Kidney tubule cell (primary cell): ENCODE measurements at regions not wholly inside any gene's neighbourhood (a gene's known extent, or its start where the extent isn't known, plus 50 kb on each side); places are given as distances from the start of the nearest gene placed in this dataset.
A peak's percentile ranks its signal among the peaks of the same experiment; 100 is the strongest.
"Not testable (repeated sequence)": the region's sequence is repeated elsewhere in the genome, so short reads cannot be mapped to it uniquely, and the experiment has no call there.

Source experiments
- DNase-seq: peaks from one replicate; pipeline ENCODE4 v3.0.0-alpha.2; 2018; ENCODE audit warnings: low spot score

DNA sequence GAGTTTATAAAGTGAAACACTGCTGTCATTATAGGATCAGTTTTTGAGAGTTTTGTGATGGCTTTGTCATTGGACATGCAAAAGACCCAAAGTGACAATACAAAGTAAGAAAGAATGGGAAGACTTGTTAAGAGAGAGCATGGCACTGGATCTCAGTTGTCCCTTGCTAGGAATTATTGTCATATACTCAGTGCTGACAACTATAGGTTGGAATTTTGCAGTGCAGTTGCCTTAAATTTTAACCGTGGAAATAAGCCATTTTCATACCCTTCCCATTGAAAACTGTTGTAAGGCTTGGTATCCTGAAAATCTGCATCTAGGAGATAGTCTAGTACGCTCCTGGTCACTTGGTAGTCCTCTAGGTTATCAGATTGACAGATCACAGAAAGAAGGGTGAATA, 1156.7 kb downstream of the GATA3 start:
- no peak for DNase-seq

DNA sequence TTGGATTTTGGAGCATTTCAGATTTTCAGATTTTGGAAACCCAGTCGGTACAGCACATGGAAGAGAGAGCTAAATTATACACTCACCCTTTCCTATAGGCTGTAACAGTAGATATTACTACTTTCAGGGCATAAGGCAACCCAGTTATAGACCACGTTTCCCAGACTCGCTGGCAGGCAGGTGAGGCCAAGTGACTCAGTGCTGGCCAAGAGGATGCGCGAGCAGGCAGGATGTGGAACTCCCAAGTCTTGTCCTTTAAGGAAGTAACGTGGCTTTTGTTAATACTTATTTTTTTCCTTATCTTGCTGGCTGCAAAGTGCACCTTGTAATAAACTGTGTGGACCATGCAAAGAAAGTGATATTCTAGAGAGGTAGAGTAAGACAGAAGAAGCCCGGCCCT, 1160.1 kb downstream of the GATA3 start:
- peak; percentile 6 for DNase-seq

DNA sequence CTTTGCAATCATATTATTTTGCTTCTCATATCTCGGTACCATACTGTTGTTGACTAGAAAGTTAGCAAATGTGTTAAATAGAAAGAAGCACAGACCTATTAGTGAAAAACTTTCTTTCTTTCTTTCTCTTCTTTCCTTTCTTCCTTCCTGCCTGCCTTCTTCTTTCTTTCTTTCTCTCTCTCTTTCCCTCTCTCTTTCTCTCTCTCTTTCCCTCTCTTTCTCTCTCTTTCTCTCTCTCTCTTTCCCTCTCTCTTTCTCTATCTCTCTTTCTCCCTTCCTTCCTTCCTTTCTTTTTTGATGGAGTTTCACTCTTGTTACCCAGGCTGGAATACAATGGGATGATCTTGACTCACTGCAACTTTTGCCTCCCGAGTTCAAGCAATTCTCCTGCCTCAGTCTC, 1160.6 kb downstream of the GATA3 start:
- no peak for DNase-seq

DNA sequence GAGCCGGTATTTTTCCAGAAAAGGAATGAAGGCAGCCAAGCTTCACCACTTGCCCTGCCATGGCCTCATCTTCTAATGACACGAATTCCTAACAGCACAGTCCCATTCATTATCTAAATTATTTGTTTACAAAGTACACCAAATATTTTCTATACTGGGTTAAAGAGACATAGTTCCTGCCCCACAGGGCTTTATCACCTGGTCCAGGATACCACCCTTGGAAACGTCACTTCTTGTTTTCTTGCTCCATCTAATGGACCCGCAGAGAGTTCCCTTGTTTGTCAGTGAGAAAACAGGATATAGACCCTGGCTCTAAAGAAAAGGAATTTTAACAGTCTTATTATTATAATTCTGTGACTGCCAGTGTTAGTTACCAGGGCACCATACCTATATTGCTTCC, 1165.4 kb downstream of the GATA3 start:
- DNase-seq, result no peak

DNA sequence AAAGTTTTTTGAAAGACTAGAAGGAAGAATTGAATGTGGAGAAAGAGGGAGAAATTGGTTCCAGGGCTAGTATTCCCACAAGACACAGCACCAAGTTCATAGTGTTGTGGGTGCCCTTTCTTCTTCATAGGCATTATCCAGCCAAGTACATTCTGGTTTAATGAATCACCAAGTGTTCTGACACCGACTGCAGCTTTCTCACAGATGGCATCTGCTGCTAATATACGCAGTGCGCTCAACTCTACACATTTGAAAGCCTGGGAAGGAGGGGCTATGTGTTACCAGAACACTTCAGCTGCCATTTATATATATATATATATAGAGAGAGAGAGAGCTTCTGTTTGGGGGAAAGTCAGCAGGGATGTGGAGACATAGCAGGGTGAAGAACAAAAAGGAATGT, 1168.4 kb downstream of the GATA3 start:
- peak; percentile 29 for DNase-seq

DNA sequence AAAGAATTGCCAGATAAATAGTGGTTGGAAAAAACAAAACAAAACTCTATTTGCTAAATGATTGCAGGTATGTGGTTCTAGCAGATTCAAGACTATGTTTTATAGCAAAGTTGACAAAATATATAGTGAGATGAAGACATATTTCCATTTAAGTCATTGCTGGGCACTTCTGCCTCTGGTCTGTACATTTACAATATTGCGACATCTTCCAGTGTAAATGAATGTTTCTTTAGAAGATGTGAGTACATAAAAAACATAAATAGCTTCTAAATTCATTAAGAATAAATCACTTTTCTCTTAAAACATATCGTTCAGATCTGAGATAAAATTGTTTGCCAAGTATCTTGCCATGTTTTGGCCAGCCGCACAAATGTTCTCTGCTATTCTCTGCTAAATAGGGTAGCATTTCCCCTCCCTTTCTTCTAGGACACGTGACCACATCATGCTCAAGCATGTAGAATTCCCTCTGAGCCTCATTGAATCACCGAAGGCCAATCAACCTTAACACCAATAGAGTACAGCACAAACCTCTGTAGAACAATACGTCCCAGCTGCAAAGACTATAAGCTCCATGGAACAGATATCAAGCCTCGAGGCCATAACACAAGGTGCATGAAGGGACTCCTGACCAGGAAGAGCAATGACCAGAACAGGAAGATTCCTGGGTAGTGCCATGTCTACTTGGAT, 1173.3 kb downstream of the GATA3 start:
- no peak for DNase-seq

DNA sequence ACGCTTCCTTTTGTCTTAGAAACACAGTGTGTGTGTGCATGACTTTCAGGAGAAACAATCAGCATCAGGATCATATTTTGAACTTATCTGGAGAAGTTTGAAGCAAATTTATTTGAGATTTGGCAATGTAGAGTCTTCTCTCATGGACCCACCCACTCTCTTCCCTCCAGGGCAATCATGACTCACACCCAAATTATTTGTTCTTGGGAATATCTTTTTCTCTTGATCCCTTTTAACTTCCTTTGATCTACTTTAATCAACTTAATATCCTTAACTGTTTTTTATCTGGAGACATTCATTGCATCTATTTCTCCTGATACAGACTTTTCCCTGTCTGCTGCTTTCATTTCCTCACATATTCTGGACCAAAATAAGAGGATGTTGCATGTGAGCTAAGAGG, 1174.3 kb downstream of the GATA3 start:
- DNase-seq, result no peak

DNA sequence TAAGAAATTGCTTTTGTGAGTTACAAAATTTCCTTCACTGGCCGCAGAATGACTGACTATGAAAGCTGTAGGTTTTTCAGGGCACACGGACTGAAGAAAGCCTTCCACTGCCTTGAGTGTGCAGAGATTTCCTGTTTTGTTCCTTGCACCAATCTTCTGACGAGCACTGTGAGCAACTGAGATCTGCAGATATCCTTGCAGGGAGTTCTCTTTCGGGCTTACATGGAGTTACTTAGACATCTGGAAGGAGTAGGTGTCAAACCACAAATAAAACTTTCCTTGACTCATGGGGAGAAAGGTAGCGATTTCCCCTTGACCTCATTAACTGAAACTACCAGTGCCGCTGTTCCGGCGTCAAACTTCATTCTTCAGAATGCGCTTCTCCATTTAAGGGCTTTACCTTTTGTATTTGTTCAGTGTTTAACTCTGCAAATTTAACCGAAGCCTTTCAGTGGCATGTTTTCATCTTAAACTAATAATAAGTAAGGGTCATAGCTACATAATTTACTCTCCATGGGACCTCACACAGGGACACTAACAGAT, 1175.3 kb downstream of the GATA3 start:
- no peak for DNase-seq

DNA sequence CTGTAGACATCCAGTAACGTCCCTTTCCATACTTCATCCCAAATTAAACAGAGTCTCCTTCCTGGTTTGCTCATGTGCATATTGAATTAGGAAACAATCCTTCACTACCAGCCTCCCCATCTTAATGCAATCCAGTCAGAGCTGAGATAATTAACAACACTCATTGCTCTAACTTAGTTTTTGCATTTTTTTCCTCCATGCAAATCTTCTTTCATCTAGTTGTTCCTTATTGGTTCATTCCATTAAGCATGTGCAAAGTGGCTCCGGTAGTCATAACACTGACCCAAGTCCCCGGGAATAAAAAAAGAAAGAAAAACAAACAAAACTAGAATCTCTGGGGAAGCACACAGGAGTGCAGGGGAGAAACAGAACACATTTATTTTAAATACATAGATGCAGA, 1176.1 kb downstream of the GATA3 start:
- no peak for DNase-seq

DNA sequence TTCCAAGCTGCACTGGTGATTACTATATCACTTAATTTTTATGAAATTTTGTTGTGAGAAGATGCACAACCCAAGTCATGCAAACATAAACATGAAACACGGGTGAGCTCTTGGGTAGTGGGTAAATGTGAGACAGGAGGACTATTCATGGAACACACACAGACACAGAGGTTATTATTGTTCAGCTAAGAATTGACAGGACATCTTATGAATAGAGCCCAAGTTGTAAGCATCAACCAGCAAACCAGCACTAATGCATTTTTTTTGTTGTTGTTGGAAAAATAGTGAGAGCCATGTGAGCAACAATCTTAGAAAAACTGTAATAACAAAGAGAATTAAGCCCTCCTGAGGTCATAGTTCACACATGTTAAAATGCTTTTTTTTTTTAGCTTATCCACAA, 1179.7 kb downstream of the GATA3 start:
- no peak for DNase-seq

DNA sequence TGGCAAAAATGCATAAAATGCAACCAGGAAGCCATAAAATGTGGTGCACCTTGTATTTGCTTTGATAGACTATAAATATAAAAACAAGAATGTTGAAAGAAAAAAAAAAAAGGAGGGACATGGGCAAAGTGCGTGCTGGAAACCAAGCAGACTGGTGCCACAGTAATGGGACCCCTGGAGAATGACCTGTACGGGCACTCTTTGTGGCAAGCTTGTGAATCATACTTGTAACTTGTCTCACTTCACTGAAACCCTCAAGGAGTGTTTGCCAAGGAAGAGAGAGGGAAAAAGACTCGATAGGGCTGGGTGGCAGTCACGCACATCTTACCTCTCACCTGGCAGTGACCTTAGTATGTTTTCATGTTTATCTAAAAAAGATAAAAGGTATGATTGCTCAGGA, 1183.6 kb downstream of the GATA3 start:
- peak; percentile 56 for DNase-seq

DNA sequence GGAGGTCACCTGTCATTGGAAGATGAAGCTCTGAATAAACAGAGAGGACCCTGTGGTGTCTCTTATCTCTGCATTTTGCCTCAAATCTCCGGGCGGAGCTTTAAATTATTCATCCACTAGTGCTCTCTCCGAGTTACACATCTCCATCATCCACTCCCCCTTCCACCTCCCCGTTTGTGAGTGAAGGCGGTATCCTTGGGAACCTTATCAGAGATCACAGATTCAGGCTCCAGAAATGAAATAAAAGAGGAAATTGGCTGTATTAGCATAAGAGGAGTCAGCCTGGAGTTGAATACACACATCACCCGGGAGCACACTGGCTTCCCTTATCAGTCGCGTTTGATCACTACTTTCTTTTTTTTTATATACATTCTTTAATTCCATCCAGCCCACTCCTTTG, 1184.8 kb downstream of the GATA3 start:
- DNase-seq, result no peak

DNA sequence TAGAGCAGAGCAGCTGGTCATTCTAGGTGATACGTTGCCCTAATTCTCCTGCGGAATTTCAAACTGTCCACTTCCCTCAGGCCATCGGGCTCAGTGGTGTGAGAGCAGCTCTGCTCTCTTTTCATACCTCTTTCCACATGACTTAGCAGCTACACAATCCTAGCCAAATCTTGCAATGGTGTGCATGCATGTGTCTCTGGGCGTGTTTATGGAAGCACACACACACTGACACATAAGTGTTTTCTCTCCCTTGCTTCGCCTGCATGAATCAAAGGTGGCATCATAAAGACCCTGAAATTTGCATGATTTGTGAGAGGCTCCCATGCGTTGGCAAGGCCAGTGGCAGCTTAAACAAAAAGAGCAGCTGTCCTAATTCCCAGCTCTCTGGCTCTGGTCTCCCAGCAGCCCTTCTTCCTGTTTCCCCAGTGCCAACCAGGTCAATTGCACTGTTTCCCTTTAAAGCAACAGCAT, 1189.5 kb downstream of the GATA3 start:
- DNase-seq, result peak; percentile 76

DNA sequence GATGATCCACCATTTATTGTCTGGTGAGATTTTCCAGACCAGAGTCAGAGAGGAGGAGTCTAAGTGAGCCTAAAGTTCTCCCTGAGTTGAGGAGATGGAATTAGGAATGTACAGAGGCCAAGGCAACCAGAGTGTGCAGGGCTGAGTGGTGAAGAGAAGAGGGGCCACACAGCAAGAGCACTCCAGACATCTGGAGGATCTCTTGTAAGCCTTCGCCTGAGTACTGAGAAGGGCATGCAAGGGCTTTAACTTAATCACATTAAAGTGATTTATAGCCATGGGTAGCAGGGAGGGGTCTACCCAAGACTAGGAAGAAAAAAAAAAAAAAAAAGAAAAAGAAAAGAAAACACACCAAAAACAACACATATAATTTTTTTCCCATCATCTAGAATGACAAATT, 1190.4 kb downstream of the GATA3 start:
- no peak for DNase-seq

DNA sequence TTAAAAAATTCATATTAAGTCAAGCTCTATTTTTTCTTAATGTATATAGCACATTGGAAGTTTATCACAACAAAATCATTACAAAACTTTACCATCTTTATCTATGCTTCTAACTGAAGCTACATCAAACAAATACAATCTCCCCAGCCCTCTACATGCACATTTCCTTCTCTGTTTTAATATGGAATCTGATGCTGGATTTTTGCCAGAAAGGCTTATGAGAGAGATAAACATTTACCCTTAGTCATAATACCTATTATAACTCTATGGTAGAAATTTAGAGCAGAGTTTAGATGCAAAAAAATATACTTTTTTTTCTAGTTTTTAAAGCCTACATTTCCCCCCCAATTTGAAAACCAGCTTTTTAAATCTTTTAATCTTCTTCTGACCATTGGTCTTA, 1198.6 kb downstream of the GATA3 start:
- DNase-seq, result peak; percentile 17

DNA sequence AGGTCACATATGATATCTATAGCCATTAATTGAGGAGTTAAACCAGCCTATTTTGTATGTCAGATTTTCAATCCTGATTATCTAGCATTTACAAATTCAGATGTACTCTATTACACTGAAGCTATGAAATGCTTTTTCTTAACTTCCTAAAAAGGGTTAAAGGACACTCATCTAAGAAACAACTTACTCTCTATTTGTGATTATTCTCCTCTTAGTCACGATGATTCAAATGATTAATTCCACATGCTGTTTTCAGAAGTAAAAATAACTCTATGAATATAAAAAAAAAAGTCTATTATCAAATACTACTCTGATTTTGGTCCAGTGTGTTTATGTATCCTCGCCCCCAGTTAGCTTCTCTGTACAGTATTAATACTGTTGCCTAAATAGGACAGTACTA, 1199.9 kb downstream of the GATA3 start:
- peak; percentile 13 for DNase-seq

DNA sequence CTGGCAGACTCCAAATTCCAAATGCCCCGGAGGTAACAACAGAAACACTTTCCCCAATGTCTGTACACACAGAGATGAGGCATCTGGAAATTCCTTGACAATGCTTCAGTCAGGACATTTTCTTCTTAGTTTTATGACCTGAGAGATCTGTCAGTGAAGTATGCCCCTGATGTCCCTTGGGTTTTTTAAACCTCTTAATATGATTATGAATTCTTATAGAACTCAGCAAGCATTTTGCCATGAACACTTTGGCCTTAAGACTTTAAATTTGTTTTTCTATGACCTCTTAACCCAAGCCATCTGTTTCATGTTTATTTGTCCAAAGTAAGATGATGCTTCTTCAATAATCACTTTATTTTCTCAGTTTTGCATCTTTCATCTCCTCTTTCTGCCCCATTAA, 1206.2 kb downstream of the GATA3 start:
- DNase-seq, result no peak

DNA sequence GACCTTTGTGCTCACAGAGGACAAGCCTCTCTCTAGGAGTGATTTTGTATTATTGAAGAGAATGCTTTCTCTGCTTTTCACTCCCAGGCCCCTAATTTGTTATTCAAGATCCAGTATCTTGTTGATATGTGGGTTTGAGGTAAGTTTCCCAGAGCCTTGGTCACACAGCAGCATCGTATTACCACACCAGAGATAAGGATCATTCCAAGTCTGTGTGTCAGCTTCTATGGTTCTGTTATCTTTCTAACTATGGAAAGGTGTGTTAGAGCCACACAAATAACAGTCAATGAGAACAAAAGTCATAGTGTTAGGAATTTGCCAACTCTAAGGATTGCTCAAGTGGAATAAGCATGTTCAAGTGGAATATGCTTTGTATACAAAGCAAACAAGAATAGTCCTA, 1208.3 kb downstream of the GATA3 start:
- DNase-seq, result no peak

DNA sequence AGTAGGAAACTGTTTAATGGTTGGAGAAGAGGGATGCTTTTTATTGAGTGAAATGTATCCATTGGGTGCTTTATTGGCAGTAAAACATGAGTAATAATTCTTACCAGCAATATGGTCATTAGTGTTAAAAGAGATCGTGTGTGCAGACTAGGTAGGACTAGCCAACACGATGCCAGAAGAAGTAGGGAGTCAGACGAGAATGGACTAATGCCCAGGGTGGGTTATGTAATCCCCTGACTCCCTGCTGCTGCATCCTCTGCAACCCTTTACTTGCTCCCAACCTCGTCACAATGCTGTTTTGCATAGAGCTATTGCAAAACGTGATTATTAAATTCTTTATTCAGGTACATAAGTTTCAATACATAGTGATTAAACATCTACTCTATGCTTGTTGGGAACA, 1213.7 kb downstream of the GATA3 start:
- no peak for DNase-seq

DNA sequence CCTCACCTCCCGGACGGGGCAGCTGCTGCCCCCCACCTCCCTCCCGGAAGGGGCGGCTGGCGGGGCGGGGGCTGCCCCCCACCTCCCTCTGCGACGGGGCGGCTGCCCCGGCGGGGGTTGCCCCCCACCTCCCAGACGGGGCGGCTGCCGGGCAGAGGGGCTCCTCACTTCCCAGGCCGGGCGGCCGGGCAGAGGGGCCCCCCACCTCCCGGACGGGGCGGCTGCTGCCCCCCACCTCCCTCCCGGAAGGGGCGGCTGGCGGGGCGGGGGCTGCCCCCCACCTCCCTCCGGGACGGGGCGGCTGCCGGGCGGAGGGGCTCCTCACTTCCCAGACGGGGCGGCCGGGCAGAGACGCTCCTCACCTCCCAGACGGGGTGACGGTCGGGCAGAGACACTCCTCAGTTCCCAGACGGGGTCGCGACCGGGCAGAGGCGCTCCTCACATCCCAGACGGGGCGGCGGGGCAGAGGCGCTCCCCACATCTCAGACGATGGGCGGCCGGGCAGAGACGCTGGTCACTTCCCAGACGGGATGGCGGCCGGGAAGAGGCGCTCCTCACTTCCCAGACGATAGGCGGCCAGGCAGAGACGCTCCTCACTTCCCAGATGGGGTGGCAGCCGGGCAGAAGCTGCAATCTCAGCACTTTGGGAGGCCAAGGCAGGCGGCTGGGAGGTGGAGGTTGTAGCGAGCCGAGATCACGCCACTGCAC, 1218.8 kb downstream of the GATA3 start:
- not testable (repeated sequence) for DNase-seq

DNA sequence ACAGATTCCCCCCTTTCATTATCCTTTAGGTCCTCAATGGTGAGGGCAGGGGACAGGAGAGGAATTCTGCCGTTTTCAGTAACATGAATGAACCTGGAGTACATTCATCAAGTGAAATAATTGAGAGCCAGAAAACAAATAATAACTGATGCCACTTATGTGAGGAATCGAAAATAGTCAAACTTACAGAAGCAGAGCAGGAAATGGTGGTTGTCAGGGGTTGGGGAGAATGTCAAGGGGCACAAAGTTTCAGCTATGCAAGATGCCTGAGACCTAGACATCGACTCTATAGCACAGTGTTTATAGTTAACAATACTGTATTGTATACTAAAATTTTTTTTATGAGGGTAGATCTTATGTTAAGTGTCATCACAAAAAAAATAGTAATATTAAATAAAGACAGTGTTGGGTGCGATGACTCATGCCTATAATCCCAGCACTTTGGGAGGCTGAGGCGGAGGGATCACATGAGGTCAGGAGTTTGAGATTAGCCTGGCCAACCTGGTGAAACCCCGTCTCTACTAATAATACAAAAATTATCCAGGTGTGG, 1219.8 kb downstream of the GATA3 start:
- DNase-seq, result no peak

DNA sequence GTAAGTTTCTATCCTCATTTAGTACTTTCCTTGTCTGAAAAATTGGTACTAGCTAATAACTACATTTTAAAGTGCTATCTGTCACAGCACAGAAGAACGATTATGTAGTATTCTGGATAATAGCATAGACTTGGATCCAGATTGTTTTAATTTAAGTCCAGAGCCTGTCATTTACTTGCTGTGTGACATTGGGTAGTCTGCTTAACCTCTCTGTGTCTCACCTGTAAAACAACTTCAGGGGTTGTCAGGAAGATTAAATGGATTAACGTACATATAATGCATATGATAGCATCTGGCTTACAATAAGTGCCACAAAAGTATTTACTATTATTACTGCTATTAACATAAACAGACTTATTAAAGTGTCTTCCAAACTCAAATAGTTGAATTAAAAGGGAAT, 1221.4 kb downstream of the GATA3 start:
- DNase-seq, result no peak

DNA sequence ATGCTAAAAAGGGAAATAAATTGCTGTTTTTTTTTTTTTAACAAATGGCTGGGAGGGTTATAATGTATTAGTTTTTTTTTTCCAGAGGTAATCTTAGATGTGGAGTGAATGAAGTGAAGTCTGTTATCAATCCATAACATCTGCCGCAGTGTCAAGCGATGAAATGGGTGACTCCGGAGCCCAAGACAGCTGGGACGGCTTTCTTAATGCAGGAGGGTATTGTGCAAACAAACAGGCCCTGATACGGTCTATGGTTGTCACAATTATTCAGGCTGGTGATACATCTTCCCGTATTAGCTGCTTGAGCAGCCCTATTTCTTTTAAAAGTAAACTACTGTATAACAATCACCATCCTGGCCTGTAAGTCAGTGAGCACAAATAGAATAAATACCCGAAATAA, 1231.2 kb downstream of the GATA3 start:
- DNase-seq, result no peak
